Loucy (cell line): ENCODE measurements at regions not wholly inside any gene's neighbourhood (a gene's known extent, or its start where the extent isn't known, plus 50 kb on each side); places are given as distances from the start of the nearest gene placed in this dataset.

ENCODE experiments used
- EZH2phosphoT487 ChIP-seq: fragments of 200-600 bp; IDR thresholded peaks from 2 replicates; pipeline ENCODE4 v1.6.1; 2018; ENCODE audit warnings: antibody characterized with exemption, mild to moderate bottlenecking, moderate library complexity, borderline replicate concordance
- TF ChIP-seq, protein P1 (sequence below): fragments of 200-600 bp; sonication (generic); conservative IDR thresholded peaks from 2 replicates; pipeline ENCODE4 v1.5.1; 2014; ENCODE audit warnings: mild to moderate bottlenecking, antibody characterized with exemption, low read length

DNA sequence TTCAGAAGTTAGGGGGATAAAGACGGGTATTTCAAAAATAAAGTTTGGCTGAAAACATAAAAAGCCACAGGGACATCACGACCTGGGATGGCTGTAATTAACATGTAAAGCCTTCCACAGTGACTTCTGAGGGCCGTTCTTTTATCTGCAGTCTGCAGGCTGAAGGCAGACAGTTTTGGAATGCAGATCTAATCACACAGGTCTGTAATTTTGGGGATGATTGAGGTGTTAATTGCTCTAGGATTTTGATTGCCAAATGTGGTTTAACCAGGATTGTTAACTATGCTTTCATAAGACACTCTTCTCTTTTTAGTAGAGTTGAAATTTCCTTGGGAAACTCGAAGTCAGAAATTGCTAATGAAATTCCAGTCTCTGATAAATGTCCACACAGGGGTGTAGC, 355.5 kb downstream of the ATP23 start:
- no peak for TF ChIP-seq EZH2phosphoT487
- TF ChIP-seq, protein P1, sequence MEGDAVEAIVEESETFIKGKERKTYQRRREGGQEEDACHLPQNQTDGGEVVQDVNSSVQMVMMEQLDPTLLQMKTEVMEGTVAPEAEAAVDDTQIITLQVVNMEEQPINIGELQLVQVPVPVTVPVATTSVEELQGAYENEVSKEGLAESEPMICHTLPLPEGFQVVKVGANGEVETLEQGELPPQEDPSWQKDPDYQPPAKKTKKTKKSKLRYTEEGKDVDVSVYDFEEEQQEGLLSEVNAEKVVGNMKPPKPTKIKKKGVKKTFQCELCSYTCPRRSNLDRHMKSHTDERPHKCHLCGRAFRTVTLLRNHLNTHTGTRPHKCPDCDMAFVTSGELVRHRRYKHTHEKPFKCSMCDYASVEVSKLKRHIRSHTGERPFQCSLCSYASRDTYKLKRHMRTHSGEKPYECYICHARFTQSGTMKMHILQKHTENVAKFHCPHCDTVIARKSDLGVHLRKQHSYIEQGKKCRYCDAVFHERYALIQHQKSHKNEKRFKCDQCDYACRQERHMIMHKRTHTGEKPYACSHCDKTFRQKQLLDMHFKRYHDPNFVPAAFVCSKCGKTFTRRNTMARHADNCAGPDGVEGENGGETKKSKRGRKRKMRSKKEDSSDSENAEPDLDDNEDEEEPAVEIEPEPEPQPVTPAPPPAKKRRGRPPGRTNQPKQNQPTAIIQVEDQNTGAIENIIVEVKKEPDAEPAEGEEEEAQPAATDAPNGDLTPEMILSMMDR: no peak
